Stomach (tissue), 8 donors: ENCODE measurements at regions not wholly inside any gene's neighbourhood (a gene's known extent, or its start where the extent isn't known, plus 50 kb on each side); places are given as distances from the start of the nearest gene placed in this dataset.

ENCODE experiments used
- DNase-seq, 2 donors: peaks; one replicate each; pipeline versions ENCODE4 v3.0.0 to v3.0.0-alpha.2; 2013 to 2019
- H3K27ac ChIP-seq, 5 donors: fragments of 200-600 bp in 4 of 5; sonication (generic) in 4 of 5; one replicate each; pipeline ENCODE4 v1.5.1; 2013 to 2019; ENCODE audit warnings: mild to moderate bottlenecking in 1 of 5, moderate library complexity in 1 of 5
- H3K27me3 ChIP-seq, 3 donors: fragments of 200-600 bp; sonication (generic); one replicate each; pipeline ENCODE4 v1.5.1; 2017 to 2019; ENCODE audit warnings: mixed run types in 1 of 3
- H3K36me3 ChIP-seq, 4 donors: fragments of 200-600 bp; sonication (generic); 1 replicate in 3 of 4; 2 replicates in 1 of 4; pipeline ENCODE4 v1.5.1; 2016 to 2019
- H3K4me1 ChIP-seq, 4 donors: fragments of 200-600 bp; sonication (generic); one replicate each; pipeline ENCODE4 v1.5.1; 2016 to 2019
- H3K4me3 ChIP-seq, 4 donors: fragments of 200-600 bp; sonication (generic) in 3 of 4; one replicate each; pipeline ENCODE4 v1.5.1; 2016 to 2019; ENCODE audit warnings: mild to moderate bottlenecking in 1 of 4
- H3K9me3 ChIP-seq, 4 donors: fragments of 200-600 bp; sonication (generic); one replicate each; pipeline ENCODE4 v1.5.1; 2016 to 2019
- EP300 ChIP-seq: sonication (generic); formaldehyde crosslinking; IDR thresholded peaks from one replicate; pipeline ENCODE4 v1.6.1; 2017; ENCODE audit warnings: antibody characterized with exemption
- POLR2A ChIP-seq, 4 donors: fragments of 450-650 bp; IDR thresholded peaks; one replicate each; pipeline ENCODE4 v1.6.1; 2016; ENCODE audit warnings: antibody characterized with exemption in 4 of 4, control low read depth in 2 of 4, mild to moderate bottlenecking in 1 of 4, moderate library complexity in 1 of 4
- POLR2AphosphoS5 ChIP-seq, 3 donors: sonication (generic); formaldehyde crosslinking; IDR thresholded peaks; one replicate each; pipeline ENCODE4 v1.6.1; 2016; ENCODE audit warnings: antibody characterized with exemption in 3 of 3
- WGBS, 5 donors: extraction: QIAGEN DNeasy Blood & Tissue Kit in 3 of 5; methylation state at CpG; one replicate each; pipeline versions ENCODE4 v1.1.5 to v1.1.7; 2013 to 2018; 5-methylcytosine and 5-hydroxymethylcytosine counted together
- intact Hi-C: fragments of 100-400 bp; cut with DNase I; formaldehyde crosslinking; loops from one replicate; pipeline ENCODE4 v1.15.1; 2023; ENCODE audit warnings: low total_unique reads
- TF ChIP-seq, protein P1 (sequence below), 7 experiments: fragments of 450-650 bp in 4 of 7; fragments of 200-600 bp in 3 of 7; sonication (generic) in 3 of 7; IDR thresholded peaks; one replicate each; pipeline ENCODE4 v1.5.1; 2016 to 2019; ENCODE audit warnings: antibody characterized with exemption in 7 of 7, control low read depth in 2 of 7, mild to moderate bottlenecking in 1 of 7
- donor health status: healthy with polysubstance abuse.
- donor health status: Bipolar disorder and iron deficiency.
- donor health status: healthy.

DNA sequence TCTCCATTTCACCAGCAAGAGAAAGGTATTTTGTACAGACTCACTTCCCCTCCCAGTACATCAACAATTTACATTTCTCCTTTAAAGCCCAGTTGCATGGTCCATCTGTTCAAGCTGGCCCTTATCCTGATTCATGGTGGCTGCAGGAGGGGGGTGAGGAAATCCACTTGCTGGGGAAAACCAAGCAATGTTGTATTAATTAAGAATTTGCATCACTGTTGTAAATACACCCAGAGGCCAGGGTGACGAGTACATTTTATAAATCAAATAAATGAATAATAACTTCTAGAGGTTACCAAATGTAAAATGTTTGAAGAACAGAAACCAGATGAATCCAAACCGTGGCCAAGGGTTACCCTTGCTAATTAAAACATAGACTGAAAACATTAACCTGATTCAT, 395.9 kb upstream of the INTU start:
- H3K27me3 ChIP-seq, result no peaks in the 10 kb centered on the region
- no peak overlapping the region for H3K4me3 ChIP-seq
- WGBS, 5 donors, result 36 to 61% (median 60%) methylated on average over 2 of the region's 2 CpGs
- intact Hi-C loops, result no loop called here
- H3K9me3 ChIP-seq, result no peaks in the 10 kb centered on the region
- H3K36me3 ChIP-seq, result no peaks in the 10 kb centered on the region
- DNase-seq, result peak in 1 of 2 donors; percentile 17
- H3K4me1 ChIP-seq, result peaks cover 0 to 10% (median 0%) of the 10 kb centered on the region in 4 donors
- H3K27ac ChIP-seq, result no peak overlapping the region
- TF ChIP-seq POLR2A (IDR thresholded peaks at IDR 0.05) (no peak), POLR2AphosphoS5 (IDR thresholded peaks at IDR 0.05) (no peak), EP300 (no peak)
- TF ChIP-seq, protein P1, sequence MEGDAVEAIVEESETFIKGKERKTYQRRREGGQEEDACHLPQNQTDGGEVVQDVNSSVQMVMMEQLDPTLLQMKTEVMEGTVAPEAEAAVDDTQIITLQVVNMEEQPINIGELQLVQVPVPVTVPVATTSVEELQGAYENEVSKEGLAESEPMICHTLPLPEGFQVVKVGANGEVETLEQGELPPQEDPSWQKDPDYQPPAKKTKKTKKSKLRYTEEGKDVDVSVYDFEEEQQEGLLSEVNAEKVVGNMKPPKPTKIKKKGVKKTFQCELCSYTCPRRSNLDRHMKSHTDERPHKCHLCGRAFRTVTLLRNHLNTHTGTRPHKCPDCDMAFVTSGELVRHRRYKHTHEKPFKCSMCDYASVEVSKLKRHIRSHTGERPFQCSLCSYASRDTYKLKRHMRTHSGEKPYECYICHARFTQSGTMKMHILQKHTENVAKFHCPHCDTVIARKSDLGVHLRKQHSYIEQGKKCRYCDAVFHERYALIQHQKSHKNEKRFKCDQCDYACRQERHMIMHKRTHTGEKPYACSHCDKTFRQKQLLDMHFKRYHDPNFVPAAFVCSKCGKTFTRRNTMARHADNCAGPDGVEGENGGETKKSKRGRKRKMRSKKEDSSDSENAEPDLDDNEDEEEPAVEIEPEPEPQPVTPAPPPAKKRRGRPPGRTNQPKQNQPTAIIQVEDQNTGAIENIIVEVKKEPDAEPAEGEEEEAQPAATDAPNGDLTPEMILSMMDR (IDR thresholded peaks at IDR 0.05), result no peak

DNA sequence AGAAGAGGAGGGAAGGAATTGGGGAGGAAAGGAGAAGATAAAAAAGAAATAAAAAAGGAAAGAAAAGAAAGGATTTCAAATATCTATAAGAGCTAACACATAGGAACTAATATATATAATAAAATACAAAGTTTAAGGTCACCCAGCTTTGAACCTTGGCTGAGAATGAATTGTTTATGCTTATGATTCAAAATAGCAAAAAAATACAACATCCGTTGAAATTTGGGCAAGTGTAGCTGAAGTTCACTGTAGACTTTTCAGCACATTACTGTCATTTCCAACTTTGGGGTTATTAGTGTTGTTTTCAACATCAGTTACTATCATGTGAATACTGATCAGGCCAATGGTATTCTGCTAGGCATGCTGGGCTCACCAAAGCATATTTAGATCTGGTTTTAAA, 395.2 kb upstream of the INTU start:
- TF ChIP-seq POLR2A (IDR thresholded peaks at IDR 0.05) (no peak), EP300 (no peak), POLR2AphosphoS5 (IDR thresholded peaks at IDR 0.05) (no peak)
- TF ChIP-seq, protein P1 (IDR thresholded peaks at IDR 0.05), result no peak
- no peak overlapping the region for H3K27ac ChIP-seq
- peaks cover 0 to 10% (median 0%) of the 10 kb centered on the region in 4 donors for H3K4me1 ChIP-seq
- 63 to 91% (median 82%) methylated on average over 1 of the region's 1 CpG for WGBS, 5 donors
- no peaks in the 10 kb centered on the region for H3K27me3 ChIP-seq
- DNase-seq, result no peak
- intact Hi-C loops, result no loop called here
- no peak overlapping the region for H3K4me3 ChIP-seq
- H3K9me3 ChIP-seq, result no peaks in the 10 kb centered on the region
- no peaks in the 10 kb centered on the region for H3K36me3 ChIP-seq

- Histone ChIP-seq H3K36me3 (no peaks in the 10 kb centered on the region), H3K27ac (no peak overlapping the region), H3K4me1 (peaks cover 0 to 10% (median 0%) of the 10 kb centered on the region in 4 donors), H3K4me3 (no peak overlapping the region), H3K9me3 (no peaks in the 10 kb centered on the region), H3K27me3 (no peaks in the 10 kb centered on the region)
- DNase-seq, result no peak
- TF ChIP-seq, protein P1 (IDR thresholded peaks at IDR 0.05), result no peak
- TF ChIP-seq POLR2A (IDR thresholded peaks at IDR 0.05) (no peak), EP300 (no peak)
- intact Hi-C loops, result no loop called here
- WGBS, 5 donors, result 59 to 77% (median 72%) methylated on average over 5 of the region's 5 CpGs
These were observed 393.7 kb upstream of the INTU start for GRCh38 chr4:127238956-127239475.

DNA sequence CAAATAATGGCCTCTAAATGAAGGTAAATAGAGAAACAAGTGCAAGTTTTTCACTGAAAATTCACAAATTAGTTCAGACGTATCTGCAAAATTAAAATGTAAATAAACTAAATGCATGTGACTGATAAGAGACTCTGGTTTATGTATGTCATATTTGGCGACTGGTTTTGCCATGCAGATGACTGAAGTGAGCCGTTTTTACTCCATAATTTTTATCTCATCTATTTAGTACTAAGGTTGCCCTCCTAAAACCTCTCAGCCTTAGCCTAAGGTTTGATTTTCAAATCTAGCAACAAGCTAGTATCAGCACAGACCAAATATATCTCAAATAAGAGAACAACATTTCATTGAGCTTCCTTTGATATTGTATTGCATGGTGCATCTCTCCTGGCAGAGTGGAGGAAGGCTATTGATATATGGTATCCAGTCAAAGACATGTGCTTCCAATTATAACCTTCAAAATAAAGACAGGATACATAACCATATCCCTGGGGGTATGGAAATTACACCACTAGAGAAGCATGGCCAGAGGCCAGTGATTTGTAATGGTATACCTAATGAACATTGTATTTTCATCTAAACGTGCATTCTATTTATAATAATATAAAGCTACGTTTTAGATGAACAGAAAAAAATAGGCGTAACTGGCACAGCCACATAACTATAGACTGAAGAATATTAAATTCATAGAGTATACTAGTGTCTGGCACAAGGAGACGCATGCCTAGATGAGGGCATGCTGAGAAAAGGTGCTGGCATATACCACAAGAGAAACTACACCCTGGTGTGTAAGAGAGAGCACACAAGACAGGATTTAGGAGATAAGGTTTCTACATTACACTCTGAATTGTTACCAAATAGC, 392.6 kb upstream of the INTU start:
- no peaks in the 10 kb centered on the region for H3K36me3 ChIP-seq
- intact Hi-C loops, result no loop called here
- H3K27ac ChIP-seq, result no peak overlapping the region
- H3K4me3 ChIP-seq, result no peak overlapping the region
- no peaks in the 10 kb centered on the region for H3K9me3 ChIP-seq
- no peak for DNase-seq
- no peaks in the 10 kb centered on the region for H3K27me3 ChIP-seq
- no peak for TF ChIP-seq POLR2AphosphoS5 (IDR thresholded peaks at IDR 0.05)
- TF ChIP-seq POLR2A (IDR thresholded peaks at IDR 0.05), result no peak
- TF ChIP-seq EP300, result no peak
- TF ChIP-seq, protein P1 (IDR thresholded peaks at IDR 0.05), result no peak
- WGBS, 5 donors, result 70 to 81% (median 75%) methylated on average over 7 of the region's 7 CpGs
- H3K4me1 ChIP-seq, result peaks cover 0 to 10% (median 0%) of the 10 kb centered on the region in 4 donors
